ENCODE measurements at regions not wholly inside any gene's neighbourhood (a gene's known extent, or its start where the extent isn't known, plus 50 kb on each side); places are given as distances from the start of the nearest gene placed in this dataset.

GRCh38 chr21:25494804-25495203 is 112.5 kb downstream of the MRPL39 start:
- TF ChIP-seq POLR2A (IDR thresholded peaks at IDR 0.05): no peak
- TF ChIP-seq CTCF (IDR thresholded peaks at IDR 0.05): no peak
- TF ChIP-seq EP300 (IDR thresholded peaks at IDR 0.05): no peak
